HG03439 (cell line): ENCODE measurements at regions not wholly inside any gene's neighbourhood (a gene's known extent, or its start where the extent isn't known, plus 50 kb on each side); places are given as distances from the start of the nearest gene placed in this dataset.

ENCODE experiments used
- ATAC-seq: cut with Tn5 transposase; IDR thresholded peaks from one replicate; pipeline ENCODE4 v1.9.1; 2021; ENCODE audit warnings: mild to moderate bottlenecking, moderate library complexity; ENCODE audit not compliant: unreplicated experiment

GRCh38 chr16:73888840-73889490 lies 407.6 kb upstream of the PSMD7 start:
- no peak for ATAC-seq

GRCh38 chr16:73887911-73888310 lies 408.7 kb upstream of the PSMD7 start:
- no peak for ATAC-seq

GRCh38 chr16:73886426-73886825 lies 410.2 kb upstream of the PSMD7 start:
- no peak for ATAC-seq

- no peak for ATAC-seq
Observed at GRCh38 chr16:73885319-73885718, 411.3 kb upstream of the PSMD7 start.

GRCh38 chr16:73883841-73884240 lies 412.8 kb upstream of the PSMD7 start:
- ATAC-seq: no peak

- ATAC-seq: no peak
Observed at GRCh38 chr16:73883126-73883525, 413.5 kb upstream of the PSMD7 start.

GRCh38 chr16:73882651-73883050 lies 414.0 kb upstream of the PSMD7 start:
- ATAC-seq: no peak

- no peak for ATAC-seq
Observed at GRCh38 chr16:73882033-73882432, 414.6 kb upstream of the PSMD7 start.

- ATAC-seq: no peak
Observed at GRCh38 chr16:73879621-73880020, 417.0 kb upstream of the PSMD7 start.

GRCh38 chr16:73878611-73879010 lies 418.0 kb upstream of the PSMD7 start:
- ATAC-seq: no peak

- no peak for ATAC-seq
Observed at GRCh38 chr16:73877150-73877549, 419.5 kb upstream of the PSMD7 start.

GRCh38 chr16:73875996-73876690 lies 420.5 kb upstream of the PSMD7 start:
- no peak for ATAC-seq

- no peak for ATAC-seq
Observed at GRCh38 chr16:73874324-73874723, 422.3 kb upstream of the PSMD7 start.

- ATAC-seq: no peak
Observed at GRCh38 chr16:73873643-73874042, 423.0 kb upstream of the PSMD7 start.

GRCh38 chr16:73872856-73873255 lies 423.8 kb upstream of the PSMD7 start:
- no peak for ATAC-seq

GRCh38 chr16:73871088-73871733 lies 425.4 kb upstream of the PSMD7 start:
- no peak for ATAC-seq

GRCh38 chr16:73869126-73869525 lies 427.5 kb upstream of the PSMD7 start:
- ATAC-seq: no peak

- ATAC-seq: no peak
Observed at GRCh38 chr16:73864868-73865267, 431.7 kb upstream of the PSMD7 start.

GRCh38 chr16:73858326-73858725 lies 438.3 kb upstream of the PSMD7 start:
- ATAC-seq: no peak

- ATAC-seq: no peak
Observed at GRCh38 chr16:73853968-73854367, 442.6 kb upstream of the PSMD7 start.

GRCh38 chr16:73852561-73852960 lies 444.1 kb upstream of the PSMD7 start:
- no peak for ATAC-seq

GRCh38 chr16:73848993-73849392 lies 447.6 kb upstream of the PSMD7 start:
- ATAC-seq: no peak
